Keratinocyte (primary cell): ENCODE measurements at regions not wholly inside any gene's neighbourhood (a gene's known extent, or its start where the extent isn't known, plus 50 kb on each side); places are given as distances from the start of the nearest gene placed in this dataset.
"Not testable (repeated sequence)": the region's sequence is repeated elsewhere in the genome, so short reads cannot be mapped to it uniquely, and the experiment has no call there.

ENCODE experiments used
- DNase-seq: peaks from one replicate; pipeline ENCODE4 v3.0.0-alpha.2; 2011; ENCODE audit warnings: low read depth, missing footprints, low spot score
- FAIRE-seq: peaks from 2 replicates; lab custom pipeline; 2011; peaks lifted over from hg19 to GRCh38; lab: Jason Lieb, UNC
- H2AFZ ChIP-seq: 2 replicates; pipeline ENCODE4 v1.6.0; 2012; ENCODE audit warnings: low read length, control low read depth, inconsistent platforms; ENCODE audit not compliant: control insufficient read depth
- H3K27ac ChIP-seq: 2 replicates; pipeline ENCODE4 v1.5.1; 2011; ENCODE audit warnings: low read length; ENCODE audit not compliant: control insufficient read depth, insufficient read depth
- H3K27me3 ChIP-seq: 3 replicates; pipeline ENCODE4 v1.6.0; 2011; ENCODE audit warnings: low read length; ENCODE audit not compliant: control insufficient read depth, insufficient read depth; ENCODE audit errors: extremely low read depth
- H3K36me3 ChIP-seq, 2 experiments: 2 replicates in 1 of 2; 3 replicates in 1 of 2; pipeline ENCODE4 v1.5.1; 2011; ENCODE audit warnings: low read length in 2 of 2, mild to moderate bottlenecking in 1 of 2; ENCODE audit not compliant: control insufficient read depth in 2 of 2, insufficient read depth in 2 of 2; ENCODE audit errors: extremely low read depth in 1 of 2
- H3K4me1 ChIP-seq: 3 replicates; pipeline ENCODE4 v1.5.1; 2011; ENCODE audit warnings: low read length; ENCODE audit not compliant: control insufficient read depth, insufficient read depth; ENCODE audit errors: extremely low read depth
- H3K4me2 ChIP-seq: 3 replicates; pipeline ENCODE4 v1.6.0; 2011; ENCODE audit warnings: low read depth, low read length; ENCODE audit not compliant: control insufficient read depth, insufficient read depth; ENCODE audit errors: extremely low read depth
- H3K4me3 ChIP-seq, 3 experiments: fragments of 200-600 bp in 1 of 3; sonication (generic) in 1 of 3; 2 replicates in 2 of 3; 3 replicates in 1 of 3; pipeline ENCODE4 v1.5.1; 2011 to 2016; ENCODE audit warnings: low read length in 3 of 3, mild to moderate bottlenecking in 3 of 3, control low read depth in 2 of 3, inconsistent platforms in 1 of 3, low read depth in 1 of 3, mixed read lengths in 1 of 3, mixed run types in 1 of 3, moderate library complexity in 1 of 3; ENCODE audit not compliant: control insufficient read depth in 2 of 3, insufficient read depth in 2 of 3; ENCODE audit errors: extremely low read depth in 1 of 3
- H3K79me2 ChIP-seq: 2 replicates; pipeline ENCODE4 v1.6.0; 2012; ENCODE audit warnings: low read length; ENCODE audit not compliant: control insufficient read depth, insufficient read depth
- H3K9ac ChIP-seq: 3 replicates; pipeline ENCODE4 v1.6.0; 2011; ENCODE audit warnings: low read length; ENCODE audit not compliant: control insufficient read depth, insufficient read depth; ENCODE audit errors: extremely low read depth
- H3K9me1 ChIP-seq: 3 replicates; pipeline ENCODE4 v1.6.0; 2011; ENCODE audit warnings: low read length; ENCODE audit not compliant: control insufficient read depth, insufficient read depth; ENCODE audit errors: extremely low read depth
- H3K9me3 ChIP-seq: 2 replicates; pipeline ENCODE4 v1.5.1; 2012; ENCODE audit warnings: low read depth, low read length; ENCODE audit not compliant: control insufficient read depth
- H4K20me1 ChIP-seq: 3 replicates; pipeline ENCODE4 v1.6.0; 2011; ENCODE audit warnings: low read length; ENCODE audit not compliant: control insufficient read depth, insufficient read depth; ENCODE audit errors: extremely low read depth
- CTCF ChIP-seq, 3 experiments: IDR thresholded peaks in 1 of 3; conservative IDR thresholded peaks in 1 of 3; optimal IDR thresholded peaks in 1 of 3; 2 replicates in 2 of 3; 3 replicates in 1 of 3; pipeline versions ENCODE3 to v1.5.1; 2011; ENCODE audit warnings: low read length in 3 of 3, mild to moderate bottlenecking in 3 of 3, moderate library complexity in 2 of 3, control low read depth in 1 of 3, inconsistent platforms in 1 of 3; ENCODE audit not compliant: insufficient read depth in 2 of 3; ENCODE audit errors: extremely low read depth in 1 of 3
- EZH2 ChIP-seq: IDR thresholded peaks from one replicate; pipeline ENCODE4 v1.6.1; 2012; ENCODE audit warnings: inconsistent platforms, mild to moderate bottlenecking, low read length, moderate library complexity
- dilution Hi-C: fragments of 300-500 bp; cut with MboI; formaldehyde crosslinking; loops from one replicate; pipeline ENCODE4 v1.7.0; 2020; ENCODE audit warnings: low sequenced_read_pairs; ENCODE audit not compliant: extremely low pct_ligation_motif_present

DNA sequence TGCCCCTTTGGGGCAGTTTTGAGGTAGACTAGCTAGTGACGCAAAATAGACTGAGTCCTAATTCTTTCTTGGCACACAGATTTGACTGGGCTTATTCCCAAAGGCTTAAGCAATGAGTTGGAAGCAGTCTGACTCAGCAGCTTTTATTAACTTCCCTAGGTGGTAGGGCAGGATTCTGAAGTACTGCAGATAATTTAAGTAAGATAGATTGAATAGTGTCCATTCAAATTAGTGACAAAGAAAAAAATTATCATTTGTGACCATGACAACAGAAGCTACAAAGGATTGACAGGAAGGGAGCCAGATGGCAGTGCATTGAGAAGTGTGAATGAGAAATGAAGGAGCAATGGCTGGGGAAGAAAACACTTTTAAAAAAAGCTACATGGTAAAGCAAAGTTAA is 649.4 kb downstream of the CDH9 start:
- no peak for TF ChIP-seq CTCF (optimal IDR thresholded peaks at IDR 0.05 in 1 of 3, IDR thresholded peaks at IDR 0.05 in 1 of 3, conservative IDR thresholded peaks at IDR 0.05 in 1 of 3; ENCODE audit: extremely low read depth in 1 of 3, insufficient read depth in 2 of 3, low read length in 3 of 3)
- TF ChIP-seq EZH2 = no peak
- Histone ChIP-seq H4K20me1 (no peaks in the 10 kb centered on the region), H3K9me3 (no peaks in the 10 kb centered on the region), H3K36me3 (no peaks in the 10 kb centered on the region), H3K79me2 (no peaks in the 10 kb centered on the region), H2AFZ (no peak overlapping the region), H3K4me2 (no peak overlapping the region), H3K9ac (no peak overlapping the region), H3K4me1 (no peaks in the 10 kb centered on the region), H3K27ac (no peak overlapping the region), H3K9me1 (no peaks in the 10 kb centered on the region), H3K27me3 (no peaks in the 10 kb centered on the region), H3K4me3 (no peak overlapping the region)
- dilution Hi-C loops = no loop called here
- DNase-seq (no peak), FAIRE-seq (no peak)

DNA sequence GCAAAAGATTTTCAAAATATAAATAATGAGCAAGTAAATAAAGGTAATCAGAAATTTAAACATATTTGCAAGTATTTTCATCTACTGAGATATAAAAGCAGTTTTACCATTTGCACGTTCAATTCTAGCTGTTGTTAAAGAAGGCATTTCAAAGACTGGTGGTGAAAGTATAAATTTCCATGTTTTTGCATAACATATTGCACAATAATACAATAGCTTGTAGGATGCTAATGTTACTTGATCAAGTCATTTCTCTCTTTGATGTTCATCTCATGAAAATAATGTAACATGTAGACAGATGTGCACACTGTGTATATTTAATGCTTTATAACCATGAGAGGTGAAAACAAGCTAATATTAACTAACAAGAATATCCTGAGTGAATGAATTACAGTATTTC is 651.9 kb downstream of the CDH9 start:
- H4K20me1 ChIP-seq = no peaks in the 10 kb centered on the region
- DNase-seq (no peak), FAIRE-seq (no peak)
- no peak overlapping the region for H3K9ac ChIP-seq
- H3K4me2 ChIP-seq = no peak overlapping the region
- no peaks in the 10 kb centered on the region for H3K36me3 ChIP-seq
- H3K4me3 ChIP-seq = no peak overlapping the region
- no peaks in the 10 kb centered on the region for H3K27me3 ChIP-seq
- dilution Hi-C loops = no loop called here
- H3K9me3 ChIP-seq = no peaks in the 10 kb centered on the region
- no peak overlapping the region for H2AFZ ChIP-seq
- TF ChIP-seq CTCF (optimal IDR thresholded peaks at IDR 0.05 in 1 of 3, IDR thresholded peaks at IDR 0.05 in 1 of 3, conservative IDR thresholded peaks at IDR 0.05 in 1 of 3; ENCODE audit: extremely low read depth in 1 of 3, insufficient read depth in 2 of 3, low read length in 3 of 3) (no peak), EZH2 (no peak)
- no peaks in the 10 kb centered on the region for H3K9me1 ChIP-seq
- no peaks in the 10 kb centered on the region for H3K4me1 ChIP-seq
- no peaks in the 10 kb centered on the region for H3K79me2 ChIP-seq
- no peak overlapping the region for H3K27ac ChIP-seq

DNA sequence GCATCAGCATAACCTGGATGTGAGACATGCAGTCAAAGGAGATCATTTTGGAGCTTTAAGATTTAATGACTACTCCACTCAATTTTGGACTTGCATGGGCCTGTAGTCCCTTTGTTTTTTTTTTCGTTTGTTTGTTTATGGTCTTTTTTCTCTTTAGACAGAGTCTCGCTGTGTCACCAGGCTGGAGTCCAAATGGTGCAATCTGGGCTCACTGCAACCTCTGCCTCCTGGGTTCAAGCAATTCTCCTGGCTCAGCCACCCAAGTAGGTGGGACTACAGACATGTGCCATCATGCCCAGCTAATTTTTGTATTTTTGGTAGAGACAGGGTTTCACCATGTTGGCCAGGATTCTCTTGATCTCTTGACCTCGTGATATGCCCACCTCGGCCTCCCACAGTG is 673.8 kb downstream of the CDH9 start:
- H3K9me3 ChIP-seq, H3K79me2 ChIP-seq, H3K4me2 ChIP-seq, H3K36me3 ChIP-seq, FAIRE-seq, H3K27ac ChIP-seq, H3K9ac ChIP-seq, H3K4me1 ChIP-seq, dilution Hi-C loops, H3K9me1 ChIP-seq, H3K27me3 ChIP-seq, DNase-seq, H3K4me3 ChIP-seq, H4K20me1 ChIP-seq, H2AFZ ChIP-seq: not testable (repeated sequence)
